HEK293T (cell line): ENCODE measurements at regions not wholly inside any gene's neighbourhood (a gene's known extent, or its start where the extent isn't known, plus 50 kb on each side); places are given as distances from the start of the nearest gene placed in this dataset.

Experiments
- ARNT ChIP-seq: fragments of 450-650 bp; IDR thresholded peaks from 2 replicates; pipeline ENCODE4 v1.6.1; 2017; ENCODE audit warnings: mild to moderate bottlenecking
- BHLHE40 ChIP-seq: fragments of 450-650 bp; IDR thresholded peaks from 2 replicates; pipeline ENCODE4 v1.6.1; 2016; ENCODE audit warnings: mild to moderate bottlenecking, moderate library complexity, borderline replicate concordance
- CTBP1 ChIP-seq: fragments of 450-650 bp; IDR thresholded peaks from 2 replicates; pipeline ENCODE4 v1.6.1; 2016; ENCODE audit warnings: borderline replicate concordance
- ELF4 ChIP-seq: fragments of 450-650 bp; IDR thresholded peaks from 2 replicates; pipeline ENCODE4 v1.6.1; 2017; ENCODE audit warnings: antibody characterized with exemption
- FOXA1 ChIP-seq: fragments of 450-650 bp; IDR thresholded peaks from 2 replicates; pipeline ENCODE4 v1.6.1; 2016; ENCODE audit warnings: mild to moderate bottlenecking
- FOXK2 ChIP-seq: fragments of 450-650 bp; IDR thresholded peaks from 2 replicates; pipeline ENCODE4 v1.6.1; 2016; ENCODE audit warnings: mild to moderate bottlenecking
- FOXM1 ChIP-seq: fragments of 450-650 bp; IDR thresholded peaks from 2 replicates; pipeline ENCODE4 v1.6.1; 2017; ENCODE audit warnings: mild to moderate bottlenecking, borderline replicate concordance
- L3MBTL2 ChIP-seq: fragments of 450-650 bp; conservative IDR thresholded peaks from 2 replicates; pipeline ENCODE4 v1.6.1; 2016; ENCODE audit warnings: mild to moderate bottlenecking
- LEF1 ChIP-seq: fragments of 450-650 bp; IDR thresholded peaks from 2 replicates; pipeline ENCODE4 v1.6.1; 2017; ENCODE audit warnings: mild to moderate bottlenecking, borderline replicate concordance
- SP1 ChIP-seq: fragments of 450-650 bp; IDR thresholded peaks from 2 replicates; pipeline ENCODE4 v1.6.1; 2017
- SUZ12 ChIP-seq: fragments of 450-650 bp; IDR thresholded peaks from 2 replicates; pipeline ENCODE4 v1.6.1; 2016; ENCODE audit warnings: mild to moderate bottlenecking
- TARDBP ChIP-seq: fragments of 450-650 bp; IDR thresholded peaks from 2 replicates; pipeline ENCODE4 v1.6.1; 2016
- ZNF384 ChIP-seq: fragments of 450-650 bp; IDR thresholded peaks from 2 replicates; pipeline ENCODE4 v1.6.1; 2016
- TF ChIP-seq, protein P1 (sequence below): fragments of 450-650 bp; IDR thresholded peaks from 2 replicates; pipeline ENCODE4 v1.6.1; 2016

DNA sequence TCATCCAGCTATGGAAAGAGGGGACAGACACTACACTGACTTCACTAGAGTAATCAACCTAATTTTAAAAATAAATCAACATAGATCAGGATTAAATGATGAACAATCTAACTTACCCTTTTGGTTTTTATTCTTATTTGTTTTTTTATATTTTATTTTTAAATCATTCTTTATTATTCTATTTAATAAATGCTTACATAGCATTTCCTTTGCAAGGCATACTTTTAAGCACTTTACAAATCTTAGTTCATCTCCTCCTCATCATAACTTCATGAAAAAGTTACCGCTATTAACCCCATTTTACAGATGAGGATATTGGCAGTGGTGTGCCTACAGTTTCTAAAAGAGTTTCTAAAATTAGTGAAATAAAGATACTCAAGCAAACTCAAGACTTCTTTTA lies 380.6 kb downstream of the TBC1D4 start:
- TF ChIP-seq L3MBTL2 (no peak), TARDBP (no peak), ARNT (no peak), FOXK2 (no peak), FOXA1 (no peak), SP1 (no peak), SUZ12 (no peak), FOXM1 (no peak), CTBP1 (no peak), ZNF384 (no peak), BHLHE40 (no peak), LEF1 (no peak), ELF4 (no peak)
- TF ChIP-seq, protein P1, sequence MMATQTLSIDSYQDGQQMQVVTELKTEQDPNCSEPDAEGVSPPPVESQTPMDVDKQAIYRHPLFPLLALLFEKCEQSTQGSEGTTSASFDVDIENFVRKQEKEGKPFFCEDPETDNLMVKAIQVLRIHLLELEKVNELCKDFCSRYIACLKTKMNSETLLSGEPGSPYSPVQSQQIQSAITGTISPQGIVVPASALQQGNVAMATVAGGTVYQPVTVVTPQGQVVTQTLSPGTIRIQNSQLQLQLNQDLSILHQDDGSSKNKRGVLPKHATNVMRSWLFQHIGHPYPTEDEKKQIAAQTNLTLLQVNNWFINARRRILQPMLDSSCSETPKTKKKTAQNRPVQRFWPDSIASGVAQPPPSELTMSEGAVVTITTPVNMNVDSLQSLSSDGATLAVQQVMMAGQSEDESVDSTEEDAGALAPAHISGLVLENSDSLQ = no peak
